SK-N-SH (cell line): ENCODE measurements at regions not wholly inside any gene's neighbourhood (a gene's known extent, or its start where the extent isn't known, plus 50 kb on each side); places are given as distances from the start of the nearest gene placed in this dataset.

ENCODE experiments used
- CTCF ChIA-PET: fragments of 300-600, 350-600 bp; formaldehyde crosslinking; extraction: SDS; loops from one replicate; lab custom pipeline; 2021; lab: Yijun Ruan, JAX
- POLR2A ChIA-PET: fragments of 350-600 bp; sonication (Branson Sonifier 250); formaldehyde crosslinking; extraction: SDS; loops from one replicate; lab custom pipeline; 2020; ENCODE audit warnings: antibody characterized with exemption, inconsistent platforms; lab: Yijun Ruan, JAX
- DNase-seq: peaks from one replicate; pipeline ENCODE4 v3.0.0; 2012
- H2AFZ ChIP-seq: fragments of 200-600 bp; sonication (generic); 2 replicates; pipeline ENCODE4 v1.8.1; 2016; ENCODE audit warnings: antibody characterized with exemption, mild to moderate bottlenecking, low read depth
- H3F3A ChIP-seq: fragments of 200-600 bp; sonication (generic); replicated peaks from 2 replicates; pipeline ENCODE3; 2016; ENCODE audit warnings: antibody characterized with exemption, mild to moderate bottlenecking; ENCODE audit not compliant: insufficient read depth
- H3K27ac ChIP-seq, 2 experiments: fragments of 200-500 bp in 1 of 2; fragments of 200-600 bp in 1 of 2; sonication (Bioruptor generic) in 1 of 2; sonication (generic), shearing (Covaris generic) in 1 of 2; 2 replicates each; pipeline versions ENCODE4 v1.5.1 to v1.6.1; 2014 to 2016; ENCODE audit warnings: low read depth in 2 of 2, inconsistent platforms in 1 of 2, low read length in 1 of 2, mild to moderate bottlenecking in 1 of 2, mixed read lengths in 1 of 2
- H3K27me3 ChIP-seq: fragments of 200-600 bp; sonication (generic), shearing (Covaris generic); 2 replicates; pipeline ENCODE4 v1.6.1; 2016; ENCODE audit warnings: mixed run types; ENCODE audit not compliant: insufficient read depth
- H3K36me3 ChIP-seq, 2 experiments: fragments of 200-500 bp in 1 of 2; fragments of 200-600 bp in 1 of 2; sonication (Bioruptor generic) in 1 of 2; sonication (generic) in 1 of 2; replicated peaks in 1 of 2; 2 replicates each; pipeline versions ENCODE3 to v1.5.1; 2014 to 2016; ENCODE audit warnings: low read length in 1 of 2, mild to moderate bottlenecking in 1 of 2; ENCODE audit not compliant: insufficient read depth in 2 of 2, control insufficient read depth in 1 of 2
- H3K4me1 ChIP-seq, 2 experiments: fragments of 200-500 bp in 1 of 2; fragments of 200-600 bp in 1 of 2; sonication (Bioruptor generic) in 1 of 2; sonication (generic), shearing (Covaris generic) in 1 of 2; 2 replicates each; pipeline versions ENCODE4 v1.5.1 to v1.6.1; 2014 to 2016; ENCODE audit warnings: low read depth in 1 of 2, low read length in 1 of 2, mixed run types in 1 of 2; ENCODE audit not compliant: insufficient read depth in 2 of 2, control insufficient read depth in 1 of 2
- H3K4me2 ChIP-seq: fragments of 200-600 bp; sonication (generic), shearing (Covaris generic); 2 replicates; pipeline ENCODE4 v1.6.1; 2017; ENCODE audit warnings: mixed run types
- H3K4me3 ChIP-seq, 2 experiments: fragments of 200-500 bp in 1 of 2; fragments of 200-600 bp in 1 of 2; sonication (Bioruptor generic) in 1 of 2; sonication (generic), shearing (Covaris generic) in 1 of 2; 2 replicates each; pipeline versions ENCODE4 v1.5.1 to v1.8.1; 2014 to 2016; ENCODE audit warnings: low read depth in 2 of 2, inconsistent platforms in 1 of 2, low read length in 1 of 2, mild to moderate bottlenecking in 1 of 2, mixed read lengths in 1 of 2, moderate library complexity in 1 of 2
- H3K79me2 ChIP-seq: fragments of 200-600 bp; sonication (generic); 2 replicates; pipeline ENCODE4 v1.8.1; 2017; ENCODE audit warnings: mild to moderate bottlenecking; ENCODE audit not compliant: insufficient read depth
- H3K9ac ChIP-seq: fragments of 200-600 bp; sonication (generic); 2 replicates; pipeline ENCODE4 v1.6.1; 2017; ENCODE audit warnings: mixed run types
- H3K9me2 ChIP-seq: fragments of 200-600 bp; sonication (generic); 2 replicates; pipeline ENCODE4 v1.6.1; 2017; ENCODE audit warnings: mixed run types
- H3K9me3 ChIP-seq: fragments of 200-600 bp; sonication (generic); 2 replicates; pipeline ENCODE4 v1.6.1; 2017; ENCODE audit warnings: mixed run types, mild to moderate bottlenecking, moderate library complexity
- H4K20me1 ChIP-seq: fragments of 200-600 bp; sonication (generic); 2 replicates; pipeline ENCODE4 v1.6.1; 2017; ENCODE audit warnings: mild to moderate bottlenecking, mixed run types; ENCODE audit not compliant: insufficient read depth
- CHD2 ChIP-seq: fragments of 150-350 bp; IDR thresholded peaks from 2 replicates; pipeline ENCODE4 v1.6.1; 2018; ENCODE audit warnings: low read length; ENCODE audit not compliant: partially characterized antibody
- ELF1 ChIP-seq: IDR thresholded peaks from 2 replicates; pipeline ENCODE4 v1.4.0; 2012
- EZH2phosphoT487 ChIP-seq: fragments of 200-600 bp; sonication (generic); IDR thresholded peaks from 2 replicates; pipeline ENCODE4 v1.6.1; 2017; ENCODE audit warnings: low read depth, mixed run types, mild to moderate bottlenecking, antibody characterized with exemption, moderate library complexity, borderline replicate concordance
- FOXJ3 ChIP-seq: sonication (generic); formaldehyde crosslinking; IDR thresholded peaks from 2 replicates; pipeline ENCODE4 v1.5.1; 2020; ENCODE audit warnings: mild to moderate bottlenecking, missing genetic modification reagents
- FOXM1 ChIP-seq: IDR thresholded peaks from 2 replicates; pipeline ENCODE4 v1.4.0; 2012; ENCODE audit warnings: low read depth, mild to moderate bottlenecking
- GABPA ChIP-seq: IDR thresholded peaks from 2 replicates; pipeline ENCODE4 v1.4.0; 2012; ENCODE audit warnings: low read depth, mild to moderate bottlenecking
- GATA2 ChIP-seq: sonication (generic); formaldehyde crosslinking; IDR thresholded peaks from 2 replicates; pipeline ENCODE4 v1.5.0; 2020; ENCODE audit warnings: mild to moderate bottlenecking, missing genetic modification reagents
- JUND ChIP-seq: IDR thresholded peaks from 2 replicates; pipeline ENCODE4 v1.4.0; 2012
- NFIC ChIP-seq: IDR thresholded peaks from 2 replicates; pipeline ENCODE4 v1.4.0; 2012; ENCODE audit warnings: borderline replicate concordance
- NRF1 ChIP-seq: IDR thresholded peaks from 2 replicates; pipeline ENCODE4 v1.6.1; 2012; ENCODE audit warnings: low read depth, mild to moderate bottlenecking, low read length
- RCOR1 ChIP-seq: fragments of 150-350 bp; IDR thresholded peaks from 2 replicates; pipeline ENCODE4 v1.6.1; 2017; ENCODE audit warnings: antibody characterized with exemption, low read length
- RXRA ChIP-seq: IDR thresholded peaks from 2 replicates; pipeline ENCODE4 v1.4.0; 2012; ENCODE audit warnings: low read depth, mild to moderate bottlenecking, borderline replicate concordance
- SMC3 ChIP-seq: IDR thresholded peaks from 2 replicates; pipeline ENCODE4 v1.6.1; 2012; ENCODE audit warnings: low read depth, low read length, improper control_type of control experiment
- TAF1 ChIP-seq: IDR thresholded peaks from 2 replicates; pipeline ENCODE4 v1.6.1; 2012; ENCODE audit warnings: low read depth, mild to moderate bottlenecking, low read length, moderate library complexity, borderline replicate concordance
- TCF12 ChIP-seq: IDR thresholded peaks from 2 replicates; pipeline ENCODE4 v1.4.0; 2012
- USF1 ChIP-seq: IDR thresholded peaks from 2 replicates; pipeline ENCODE4 v1.4.0; 2012; ENCODE audit warnings: low read depth, borderline replicate concordance
- USF2 ChIP-seq: fragments of 150-350 bp; IDR thresholded peaks from 2 replicates; pipeline ENCODE4 v1.6.1; 2017; ENCODE audit warnings: antibody characterized with exemption, low read length, low read depth, borderline replicate concordance
- WGBS: methylation state at CpG from one replicate; pipeline ENCODE4 v1.1.6; 2017; ENCODE audit warnings: low lambda C conversion rate; 5-methylcytosine and 5-hydroxymethylcytosine counted together
- TF ChIP-seq, protein P1 (sequence below): IDR thresholded peaks from 2 replicates; pipeline ENCODE4; 2012

GRCh38 chr4:38314663-38315062 lies 349.3 kb upstream of the KLF3 start:
- H2AFZ ChIP-seq: no peak overlapping the region

DNA sequence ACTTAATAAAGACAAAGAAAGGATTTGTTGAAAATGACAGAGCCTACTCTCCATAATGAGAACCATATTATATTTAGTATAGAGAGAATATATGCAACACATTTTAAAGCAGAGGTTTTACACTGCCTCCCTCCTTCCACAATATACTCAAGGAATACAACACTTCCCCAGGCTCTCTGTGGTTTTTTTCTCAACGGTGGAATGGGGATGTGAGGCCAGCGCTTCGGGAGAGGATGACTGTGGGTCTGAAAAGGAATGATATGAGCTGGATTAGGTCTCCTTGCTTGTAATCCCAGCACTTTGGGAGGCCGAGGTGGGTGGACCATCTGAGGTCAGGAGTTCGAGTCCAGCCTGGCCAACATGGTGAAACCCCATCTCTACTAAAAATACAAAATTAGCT lies 348.7 kb upstream of the KLF3 start:
- H3K9me3 ChIP-seq: no peaks in the 10 kb centered on the region
- H3F3A ChIP-seq: no peaks in the 10 kb centered on the region
- no peak overlapping the region for H3K4me2 ChIP-seq
- H3K79me2 ChIP-seq: no peaks in the 10 kb centered on the region
- no peak for DNase-seq
- ChIA-PET POLR2A (interaction anchor here (0.6 kb wide), 1 partner anchor 377 kb away, joined by 3 read pairs; no protein-coding TSS in a partner anchor), CTCF (interaction anchor here (0.6 to 2.5 kb wide), 7 partner anchors 10 to 416 kb away, joined by 3 to 13 read pairs (median 4); no protein-coding TSS in a partner anchor)
- no peaks in the 10 kb centered on the region for H3K27me3 ChIP-seq
- no peak overlapping the region for H3K27ac ChIP-seq
- no peak overlapping the region for H3K9ac ChIP-seq
- H2AFZ ChIP-seq: no peak overlapping the region
- H3K9me2 ChIP-seq: no peaks in the 10 kb centered on the region
- H3K4me3 ChIP-seq: no peak overlapping the region
- H3K4me1 ChIP-seq: peaks cover 0 to 4% of the 10 kb centered on the region in 2 experiments; a peak in 1 of 4 replicates
- H4K20me1 ChIP-seq: no peaks in the 10 kb centered on the region
- H3K36me3 ChIP-seq: no peaks in the 10 kb centered on the region
- TF ChIP-seq, protein P1, sequence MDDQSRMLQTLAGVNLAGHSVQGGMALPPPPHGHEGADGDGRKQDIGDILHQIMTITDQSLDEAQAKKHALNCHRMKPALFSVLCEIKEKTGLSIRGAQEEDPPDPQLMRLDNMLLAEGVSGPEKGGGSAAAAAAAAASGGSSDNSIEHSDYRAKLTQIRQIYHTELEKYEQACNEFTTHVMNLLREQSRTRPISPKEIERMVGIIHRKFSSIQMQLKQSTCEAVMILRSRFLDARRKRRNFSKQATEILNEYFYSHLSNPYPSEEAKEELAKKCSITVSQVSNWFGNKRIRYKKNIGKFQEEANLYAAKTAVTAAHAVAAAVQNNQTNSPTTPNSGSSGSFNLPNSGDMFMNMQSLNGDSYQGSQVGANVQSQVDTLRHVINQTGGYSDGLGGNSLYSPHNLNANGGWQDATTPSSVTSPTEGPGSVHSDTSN: no peak
- TF ChIP-seq RCOR1: no peak
- TF ChIP-seq, all 33 proteins: peak for 0
- 80% methylated on average over 3 of the region's 5 CpGs for WGBS

More at GRCh38 chr4:38314663-38315062, 349.3 kb upstream of the KLF3 start:
- Histone ChIP-seq H3K27me3 (no peaks in the 10 kb centered on the region), H3K27ac (no peak overlapping the region), H3K9me3 (no peaks in the 10 kb centered on the region), H3K4me3 (no peak overlapping the region), H3K9ac (no peak overlapping the region), H3K36me3 (no peaks in the 10 kb centered on the region), H3K79me2 (no peaks in the 10 kb centered on the region), H3K4me2 (no peak overlapping the region), H3K4me1 (no peaks in the 10 kb centered on the region; a peak in 1 of 4 replicates), H4K20me1 (no peaks in the 10 kb centered on the region), H3F3A (no peaks in the 10 kb centered on the region), H3K9me2 (no peaks in the 10 kb centered on the region)
- TF ChIP-seq NRF1 (no peak), ELF1 (no peak), JUND (no peak), EZH2phosphoT487 (no peak), NFIC (no peak), FOXJ3 (CRISPR knock-in tag) (no peak), GABPA (no peak), TCF12 (no peak), CHD2 (no peak), RXRA (no peak), FOXM1 (no peak), USF1 (no peak), SMC3 (no peak), USF2 (no peak), GATA2 (no peak), TAF1 (no peak)
- TF ChIP-seq, protein P1: no peak
- ChIA-PET CTCF (interaction anchor here (0.6 to 2.5 kb wide), 6 partner anchors 10 to 360 kb away, joined by 3 to 9 read pairs (median 3); no protein-coding TSS in a partner anchor), POLR2A (interaction anchor here (0.6 kb wide), 1 partner anchor 378 kb away, joined by 3 read pairs; no protein-coding TSS in a partner anchor)
- DNase-seq: no peak
- 56% methylated on average over 5 of the region's 5 CpGs for WGBS
